GM23338 (cell line): ENCODE measurements at regions not wholly inside any gene's neighbourhood (a gene's known extent, or its start where the extent isn't known, plus 50 kb on each side); places are given as distances from the start of the nearest gene placed in this dataset.

Experiments
- CREB1 ChIP-seq: fragments of 250-450 bp; sonication (Bioruptor Pico); IDR thresholded peaks from 2 replicates; pipeline ENCODE4 v1.5.0; 2020; ENCODE audit warnings: low read depth, mild to moderate bottlenecking, moderate library complexity
- EZH2 ChIP-seq: fragments of 200-600 bp; sonication (generic); IDR thresholded peaks from one replicate; pipeline ENCODE4 v1.8.0; 2017; ENCODE audit warnings: antibody characterized with exemption, mild to moderate bottlenecking, low read depth; ENCODE audit not compliant: unreplicated experiment
- EZH2phosphoT487 ChIP-seq: fragments of 200-600 bp; sonication (generic); IDR thresholded peaks from one replicate; pipeline ENCODE4 v1.8.1; 2018; ENCODE audit warnings: antibody characterized with exemption; ENCODE audit not compliant: unreplicated experiment
- POLR2AphosphoS5 ChIP-seq: IDR thresholded peaks from 2 replicates; pipeline ENCODE4 v1.6.1; 2016; ENCODE audit warnings: antibody characterized with exemption, low read depth
- TF ChIP-seq, protein P1 (sequence below): IDR thresholded peaks from one replicate; pipeline ENCODE4 v1.6.1; 2018; ENCODE audit warnings: antibody characterized with exemption; ENCODE audit not compliant: unreplicated experiment
- TF ChIP-seq, protein P2 (sequence below), 2 experiments: fragments of 200-600 bp in 1 of 2; sonication (generic) in 1 of 2; conservative IDR thresholded peaks; 2 replicates each; pipeline versions ENCODE4 v1.5.1 to v1.6.1; 2016 to 2017; ENCODE audit warnings: antibody characterized with exemption in 2 of 2, low read depth in 2 of 2, mild to moderate bottlenecking in 2 of 2, moderate library complexity in 1 of 2

DNA sequence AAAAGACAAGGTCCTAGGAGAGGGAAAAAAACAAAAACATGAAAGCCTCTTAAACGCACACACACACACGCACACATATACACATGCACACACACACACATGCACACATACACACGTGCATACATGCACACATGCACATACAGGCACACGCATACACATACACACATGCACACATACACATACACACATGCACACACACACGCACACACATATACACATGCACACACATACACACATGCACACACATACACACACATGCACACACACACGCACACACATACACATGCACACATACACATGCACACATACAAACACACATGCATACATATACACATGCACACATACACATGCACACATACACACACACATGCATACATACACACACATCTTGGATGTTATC is 78.1 kb upstream of the PPP2R5C start:
- TF ChIP-seq, protein P1, sequence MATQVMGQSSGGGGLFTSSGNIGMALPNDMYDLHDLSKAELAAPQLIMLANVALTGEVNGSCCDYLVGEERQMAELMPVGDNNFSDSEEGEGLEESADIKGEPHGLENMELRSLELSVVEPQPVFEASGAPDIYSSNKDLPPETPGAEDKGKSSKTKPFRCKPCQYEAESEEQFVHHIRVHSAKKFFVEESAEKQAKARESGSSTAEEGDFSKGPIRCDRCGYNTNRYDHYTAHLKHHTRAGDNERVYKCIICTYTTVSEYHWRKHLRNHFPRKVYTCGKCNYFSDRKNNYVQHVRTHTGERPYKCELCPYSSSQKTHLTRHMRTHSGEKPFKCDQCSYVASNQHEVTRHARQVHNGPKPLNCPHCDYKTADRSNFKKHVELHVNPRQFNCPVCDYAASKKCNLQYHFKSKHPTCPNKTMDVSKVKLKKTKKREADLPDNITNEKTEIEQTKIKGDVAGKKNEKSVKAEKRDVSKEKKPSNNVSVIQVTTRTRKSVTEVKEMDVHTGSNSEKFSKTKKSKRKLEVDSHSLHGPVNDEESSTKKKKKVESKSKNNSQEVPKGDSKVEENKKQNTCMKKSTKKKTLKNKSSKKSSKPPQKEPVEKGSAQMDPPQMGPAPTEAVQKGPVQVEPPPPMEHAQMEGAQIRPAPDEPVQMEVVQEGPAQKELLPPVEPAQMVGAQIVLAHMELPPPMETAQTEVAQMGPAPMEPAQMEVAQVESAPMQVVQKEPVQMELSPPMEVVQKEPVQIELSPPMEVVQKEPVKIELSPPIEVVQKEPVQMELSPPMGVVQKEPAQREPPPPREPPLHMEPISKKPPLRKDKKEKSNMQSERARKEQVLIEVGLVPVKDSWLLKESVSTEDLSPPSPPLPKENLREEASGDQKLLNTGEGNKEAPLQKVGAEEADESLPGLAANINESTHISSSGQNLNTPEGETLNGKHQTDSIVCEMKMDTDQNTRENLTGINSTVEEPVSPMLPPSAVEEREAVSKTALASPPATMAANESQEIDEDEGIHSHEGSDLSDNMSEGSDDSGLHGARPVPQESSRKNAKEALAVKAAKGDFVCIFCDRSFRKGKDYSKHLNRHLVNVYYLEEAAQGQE = no peak
- TF ChIP-seq, protein P2, sequence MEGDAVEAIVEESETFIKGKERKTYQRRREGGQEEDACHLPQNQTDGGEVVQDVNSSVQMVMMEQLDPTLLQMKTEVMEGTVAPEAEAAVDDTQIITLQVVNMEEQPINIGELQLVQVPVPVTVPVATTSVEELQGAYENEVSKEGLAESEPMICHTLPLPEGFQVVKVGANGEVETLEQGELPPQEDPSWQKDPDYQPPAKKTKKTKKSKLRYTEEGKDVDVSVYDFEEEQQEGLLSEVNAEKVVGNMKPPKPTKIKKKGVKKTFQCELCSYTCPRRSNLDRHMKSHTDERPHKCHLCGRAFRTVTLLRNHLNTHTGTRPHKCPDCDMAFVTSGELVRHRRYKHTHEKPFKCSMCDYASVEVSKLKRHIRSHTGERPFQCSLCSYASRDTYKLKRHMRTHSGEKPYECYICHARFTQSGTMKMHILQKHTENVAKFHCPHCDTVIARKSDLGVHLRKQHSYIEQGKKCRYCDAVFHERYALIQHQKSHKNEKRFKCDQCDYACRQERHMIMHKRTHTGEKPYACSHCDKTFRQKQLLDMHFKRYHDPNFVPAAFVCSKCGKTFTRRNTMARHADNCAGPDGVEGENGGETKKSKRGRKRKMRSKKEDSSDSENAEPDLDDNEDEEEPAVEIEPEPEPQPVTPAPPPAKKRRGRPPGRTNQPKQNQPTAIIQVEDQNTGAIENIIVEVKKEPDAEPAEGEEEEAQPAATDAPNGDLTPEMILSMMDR (conservative IDR thresholded peaks at IDR 0.05; ENCODE audit: low read depth in 2 of 2) = no peak
- TF ChIP-seq EZH2phosphoT487 (no peak), POLR2AphosphoS5 (no peak), EZH2 (no peak), CREB1 (CRISPR knock-in tag) (no peak)
